ENCODE measurements at regions not wholly inside any gene's neighbourhood (a gene's known extent, or its start where the extent isn't known, plus 50 kb on each side); places are given as distances from the start of the nearest gene placed in this dataset.

DNA sequence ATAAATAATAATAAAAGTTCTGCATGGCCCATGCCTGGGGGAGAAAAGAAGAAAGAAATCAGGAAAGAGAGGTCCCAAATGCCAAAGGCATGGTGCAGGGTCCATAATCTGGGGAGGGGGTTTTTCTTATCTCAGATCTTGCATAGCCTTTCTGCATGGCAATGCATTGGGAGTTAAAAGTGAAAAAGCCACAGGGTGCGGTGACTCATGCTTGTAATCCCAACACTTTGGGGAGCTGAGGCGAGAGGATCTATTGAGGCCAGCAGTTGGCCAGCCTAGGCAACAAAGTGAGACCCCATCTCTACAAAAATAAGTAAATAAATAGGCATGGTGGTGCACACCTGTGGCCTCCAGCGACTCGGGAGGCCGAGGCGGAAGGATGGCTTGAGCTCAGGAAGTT lies 76.8 kb upstream of the GATA2 start:
- no peak for DNase-seq (ENCODE audit: low read depth)

DNA sequence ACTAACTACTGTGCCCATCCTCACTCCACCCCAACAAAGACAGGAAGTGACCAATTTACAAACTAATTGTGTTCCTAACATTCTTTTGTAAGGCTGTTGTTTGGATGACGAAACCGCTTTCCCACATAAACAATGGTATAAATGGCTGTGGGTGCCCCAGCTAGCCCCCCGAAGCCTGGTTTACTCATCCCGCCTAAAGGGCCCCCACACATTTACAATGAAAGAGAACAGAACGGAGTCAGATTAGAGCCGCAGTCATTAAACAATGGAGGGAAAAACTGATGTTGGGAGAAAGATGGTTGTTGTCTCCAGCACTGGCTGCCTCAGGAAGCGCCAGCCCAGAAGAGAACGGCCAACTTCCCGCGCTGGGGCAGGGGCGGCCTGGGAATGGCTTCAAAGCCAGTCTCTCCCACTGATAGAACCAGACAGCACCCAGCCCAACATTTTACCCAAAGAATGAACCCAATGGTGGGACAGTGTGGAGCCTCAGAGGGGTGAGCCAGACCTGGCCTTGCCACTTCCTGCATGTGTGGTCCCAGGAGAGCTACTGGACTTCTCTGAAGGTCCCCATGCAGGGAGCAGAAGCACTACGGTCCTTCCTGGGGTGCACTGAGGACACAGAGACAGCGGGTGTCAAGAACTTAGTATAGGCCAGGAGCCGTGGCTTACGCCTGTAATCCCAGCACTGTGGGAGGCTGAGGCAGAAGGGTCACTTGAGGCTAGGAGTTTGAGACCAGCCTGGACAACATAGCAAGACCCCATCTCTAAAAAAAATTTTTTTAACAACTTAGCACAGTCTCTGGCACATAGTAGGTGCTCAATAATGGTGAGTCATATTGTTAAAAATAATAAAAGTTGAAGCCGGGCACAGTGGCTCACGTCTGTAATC lies 75.8 kb upstream of the GATA2 start:
- DNase-seq (ENCODE audit: low read depth) = no peak

DNA sequence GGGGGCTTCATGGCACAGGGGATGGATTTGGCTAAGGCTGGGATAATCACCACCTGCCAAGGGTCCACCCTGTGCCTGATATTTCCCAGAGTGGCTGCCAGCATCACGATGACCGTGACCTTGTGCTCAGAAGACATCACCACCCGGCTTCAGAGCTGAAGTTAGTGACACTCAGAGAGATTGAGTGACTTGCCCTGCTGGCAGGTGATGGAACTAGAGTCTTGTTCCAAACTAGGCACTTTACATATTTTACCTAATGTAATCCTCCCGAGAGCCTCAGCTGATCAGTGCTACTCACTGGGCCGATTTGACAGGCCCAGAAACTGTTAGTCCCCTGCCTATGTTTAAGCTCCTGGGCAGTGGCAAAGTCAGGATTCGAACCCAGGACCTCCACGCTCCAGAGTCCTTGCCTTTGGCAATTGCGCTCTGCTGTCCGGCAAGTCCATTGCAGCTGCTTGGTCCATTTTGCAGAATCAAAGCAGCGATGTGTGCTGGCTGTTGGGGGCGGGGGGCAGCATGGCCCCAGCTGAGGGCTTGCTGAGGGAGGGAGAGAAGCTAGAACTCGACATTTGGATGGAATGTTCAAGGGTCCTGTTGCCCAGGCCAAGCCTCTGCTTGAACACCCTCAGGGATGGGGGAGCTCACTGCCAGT lies 74.8 kb upstream of the GATA2 start:
- DNase-seq (ENCODE audit: low read depth) = no peak

DNA sequence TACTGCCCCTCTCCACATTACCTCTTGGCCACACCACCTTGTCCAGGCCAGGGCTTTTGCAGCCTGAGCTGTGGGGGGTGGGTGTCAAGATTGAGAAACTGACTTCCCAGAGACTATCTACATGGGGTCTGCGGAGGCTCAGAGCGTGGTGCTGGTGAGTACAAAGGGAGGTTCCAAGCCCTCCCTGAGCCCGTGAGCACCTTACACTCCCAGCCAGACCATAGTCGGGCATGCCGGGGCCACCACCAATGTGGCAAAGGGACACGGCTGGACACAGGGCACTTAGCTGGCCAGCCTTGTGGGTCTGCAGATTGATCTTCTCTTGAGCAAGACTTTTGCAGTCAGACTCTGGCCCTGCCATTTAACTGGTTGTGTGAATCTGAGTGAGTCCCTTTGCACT lies 74.1 kb upstream of the GATA2 start:
- DNase-seq (ENCODE audit: low read depth) = no peak

DNA sequence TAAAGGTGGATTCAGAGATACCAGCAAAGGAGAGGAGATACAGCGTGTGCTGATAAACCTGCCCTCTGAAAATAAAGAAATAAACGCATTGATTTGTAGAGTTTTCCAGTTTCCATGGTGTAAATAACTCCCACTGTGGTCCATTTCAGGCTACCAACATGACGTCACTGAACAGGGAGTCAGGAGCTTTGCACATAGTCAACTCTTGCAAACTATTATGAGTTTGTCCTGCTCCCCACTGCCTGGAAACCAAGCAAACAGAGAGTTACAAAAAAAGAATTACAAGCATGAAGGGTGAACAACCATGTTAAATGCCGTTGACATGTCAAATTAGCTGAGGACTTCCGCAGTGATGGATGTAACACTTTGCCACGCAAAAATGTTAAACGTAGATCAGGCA lies 70.4 kb upstream of the GATA2 start:
- no peak for DNase-seq (ENCODE audit: low read depth)

DNA sequence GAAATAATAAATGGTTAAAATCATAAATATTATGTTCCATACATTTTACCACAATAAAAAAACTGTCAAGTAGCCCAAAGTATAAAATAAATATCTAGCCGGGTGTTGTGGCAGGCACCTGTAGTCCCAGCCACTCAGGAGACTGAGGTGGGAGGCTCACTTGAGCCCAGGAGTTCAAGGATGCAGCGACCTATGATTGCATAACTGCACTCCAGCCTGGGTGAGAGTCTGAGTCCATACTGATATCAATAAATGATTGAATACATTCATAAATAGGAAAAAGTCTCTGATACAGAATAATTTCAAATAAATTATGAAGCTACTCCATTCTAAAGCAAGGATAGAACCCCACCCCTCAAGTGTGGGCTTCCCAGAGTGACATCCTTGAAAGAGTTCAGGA lies 68.5 kb upstream of the GATA2 start:
- no peak for DNase-seq (ENCODE audit: low read depth)

DNA sequence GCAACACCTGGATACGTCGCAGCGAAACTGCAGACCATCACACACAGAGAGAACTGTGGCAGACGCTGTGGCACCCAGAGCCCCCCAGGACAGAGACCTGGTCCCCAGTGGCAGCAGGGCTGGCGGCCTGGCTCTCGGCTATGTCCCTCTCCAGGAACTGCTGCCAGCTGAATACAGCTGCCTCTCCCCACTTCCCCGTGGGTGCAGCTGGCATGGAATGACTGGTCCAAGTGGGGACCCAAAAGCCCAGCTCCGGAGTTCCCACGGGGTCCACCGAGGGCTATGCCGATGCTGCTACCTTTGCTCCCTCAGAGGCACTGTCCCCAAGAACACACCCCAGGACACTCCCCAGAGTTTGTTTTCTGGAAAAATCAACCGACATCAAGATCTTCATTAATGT lies 67.8 kb upstream of the GATA2 start:
- no peak for DNase-seq (ENCODE audit: low read depth)

DNA sequence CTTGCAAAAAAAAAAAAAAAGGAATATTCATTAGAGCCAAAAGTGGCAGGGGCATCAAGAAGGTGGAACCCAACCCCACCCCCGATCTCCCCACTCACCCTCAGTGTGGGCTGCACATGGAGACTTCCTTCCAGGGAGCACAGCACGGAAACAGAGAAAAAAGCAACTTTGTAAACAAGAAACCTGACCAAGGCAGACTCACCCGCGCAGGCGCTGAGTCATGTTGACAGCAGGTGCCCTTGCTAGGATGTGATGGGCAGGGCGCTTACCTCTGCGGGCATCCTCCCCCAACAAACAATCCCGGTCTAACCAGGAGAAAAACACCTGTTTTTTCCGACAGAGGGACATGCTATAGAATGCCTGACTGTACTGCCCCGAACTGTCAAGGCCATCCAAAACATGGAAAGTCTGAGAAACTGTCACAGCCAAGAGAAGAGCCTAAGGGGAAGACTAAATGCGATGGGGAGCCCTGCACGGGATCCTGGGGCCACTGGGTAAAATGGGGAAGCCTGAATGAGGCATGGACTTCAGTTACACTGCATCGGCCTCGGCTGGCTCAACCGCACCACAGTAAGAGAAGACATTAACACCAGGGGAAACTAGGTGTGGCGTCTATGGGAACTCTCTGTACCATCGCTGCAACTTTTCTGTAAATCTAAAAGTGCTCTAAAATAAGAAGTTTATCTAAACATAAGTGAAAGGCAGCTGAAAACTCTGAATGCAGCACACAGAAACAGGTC lies 66.7 kb upstream of the GATA2 start:
- no peak for DNase-seq (ENCODE audit: low read depth)

DNA sequence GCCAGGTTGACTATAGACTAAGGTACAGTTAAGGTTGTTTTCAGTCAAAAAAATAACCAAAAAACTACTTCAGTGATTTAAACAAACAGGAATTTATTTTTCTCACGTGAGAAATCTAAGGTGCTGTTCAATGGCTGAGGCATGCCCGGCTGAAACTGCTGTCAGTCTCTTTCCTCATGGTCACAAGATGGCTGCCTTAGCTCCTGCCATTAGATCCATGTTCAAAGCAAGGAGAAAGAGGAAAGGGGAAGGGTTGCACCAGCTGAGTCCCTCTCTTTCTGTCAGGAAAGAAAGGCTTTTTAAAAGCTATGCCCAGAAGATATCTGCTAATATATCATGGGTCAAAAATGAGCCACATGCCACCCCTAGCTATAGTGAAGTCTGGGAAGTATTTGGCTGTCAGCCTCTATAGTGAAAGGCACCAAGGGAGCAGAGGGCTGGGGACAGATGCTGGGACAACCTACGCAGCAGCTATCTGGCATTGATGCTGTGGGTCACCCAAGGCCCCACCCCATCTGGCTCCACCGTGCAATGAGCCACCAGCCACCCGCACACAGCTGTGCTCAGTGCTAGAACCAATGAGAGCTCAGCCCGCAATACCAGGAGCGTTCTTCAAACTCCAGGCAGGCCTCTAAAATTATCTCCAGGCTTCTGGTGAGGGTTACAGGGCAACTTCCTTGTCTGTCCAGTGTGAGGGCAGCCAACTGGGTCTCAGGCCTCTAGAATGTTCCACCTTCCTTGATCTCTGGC lies 64.7 kb upstream of the GATA2 start:
- DNase-seq (ENCODE audit: low read depth) = no peak

DNA sequence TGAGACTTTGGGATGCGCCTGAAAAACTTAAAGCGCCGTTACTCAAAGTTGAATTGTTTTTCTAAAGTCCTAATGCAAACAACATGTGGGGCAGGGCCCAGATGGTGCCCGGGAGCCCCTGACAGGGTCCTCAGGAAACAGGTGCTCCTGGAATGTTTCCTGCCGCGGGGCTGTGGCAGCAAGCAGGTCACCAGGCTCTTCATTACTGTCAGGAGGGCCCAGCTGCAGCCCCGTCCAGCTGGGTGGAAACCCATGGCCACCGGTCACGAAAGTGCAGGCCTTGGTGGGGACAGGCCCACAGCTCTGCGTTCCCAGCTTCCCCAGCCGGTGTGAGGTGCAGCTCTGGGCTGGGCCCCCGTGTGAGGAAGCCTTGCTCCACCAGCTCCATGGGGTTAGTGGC lies 63.9 kb upstream of the GATA2 start:
- DNase-seq (ENCODE audit: low read depth) = no peak

DNA sequence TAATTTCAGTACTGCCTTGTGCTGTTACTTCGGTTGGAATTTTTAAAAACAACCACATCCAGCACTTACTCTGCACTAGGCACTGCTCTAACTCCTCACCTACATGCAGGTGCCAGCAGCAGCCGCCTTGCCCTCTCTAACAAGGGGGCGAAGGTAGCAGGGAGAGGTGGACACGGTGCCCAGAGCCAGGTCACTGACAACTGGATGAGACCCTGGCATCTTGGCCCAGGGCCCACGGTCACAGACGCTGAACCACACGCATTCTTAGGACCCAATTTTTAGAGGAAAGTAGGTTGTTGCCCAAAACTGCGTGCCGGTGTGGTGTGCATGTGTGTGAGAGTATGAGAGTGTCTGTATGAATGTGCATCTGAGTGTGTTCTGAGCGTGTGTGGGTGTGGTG lies 63.4 kb upstream of the GATA2 start:
- DNase-seq (ENCODE audit: low read depth) = no peak

DNA sequence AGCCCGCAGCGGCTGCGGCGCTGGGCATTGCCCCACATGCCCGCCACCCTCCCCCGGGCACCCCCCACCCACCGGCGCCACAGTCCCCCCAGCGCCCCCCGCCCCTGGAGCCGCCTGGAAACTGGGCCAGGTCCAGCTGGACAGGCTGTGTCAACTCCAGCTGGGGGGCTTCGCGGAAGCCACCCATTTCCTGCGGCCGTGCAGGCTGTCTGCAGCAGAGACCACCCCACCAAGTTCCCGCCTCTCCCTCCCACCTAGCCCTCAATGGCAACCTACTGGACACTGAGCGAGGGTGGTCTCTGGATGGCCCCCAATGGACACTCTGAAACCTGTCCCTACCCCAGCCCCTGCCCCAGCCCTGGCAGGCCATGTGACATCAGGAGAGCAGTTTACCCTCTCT lies 62.8 kb upstream of the GATA2 start:
- no peak for DNase-seq (ENCODE audit: low read depth)

DNA sequence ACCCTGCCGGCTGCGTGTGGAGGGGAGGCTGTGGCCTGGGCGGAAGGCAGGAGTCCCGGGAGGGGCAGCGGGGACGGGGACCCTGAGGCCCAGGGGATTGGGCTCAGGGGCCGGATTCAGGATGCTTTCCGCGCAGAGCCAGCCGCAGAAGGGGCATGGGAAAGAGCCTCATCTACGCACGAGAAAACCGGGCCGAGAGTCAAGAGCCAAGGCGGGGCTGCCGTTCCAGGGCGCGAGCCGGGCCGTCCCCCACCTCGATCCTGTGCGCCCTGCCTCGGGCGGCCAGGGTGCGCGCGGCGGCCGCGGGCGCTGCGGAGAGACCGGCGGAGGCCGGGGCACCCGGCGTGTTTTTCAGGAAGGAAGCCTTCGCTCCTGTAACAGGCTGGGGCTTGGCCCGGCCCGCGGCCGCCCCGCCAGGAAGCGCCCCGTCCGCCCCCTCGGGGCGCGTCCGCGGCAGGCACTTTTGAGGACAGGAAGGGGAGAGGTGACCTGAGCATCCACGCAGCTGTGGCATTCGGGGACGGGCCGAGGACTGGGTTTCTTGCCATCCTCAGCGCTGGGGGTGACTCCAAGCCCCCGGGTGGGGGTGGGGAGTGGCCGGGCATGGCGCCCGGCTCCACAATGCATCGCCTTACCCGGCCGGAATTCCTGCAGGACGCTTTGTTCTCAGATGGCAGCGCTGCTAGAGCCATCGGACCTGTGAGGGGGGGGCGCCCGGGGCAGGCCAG lies 62.3 kb upstream of the GATA2 start:
- DNase-seq (ENCODE audit: low read depth) = no peak

DNA sequence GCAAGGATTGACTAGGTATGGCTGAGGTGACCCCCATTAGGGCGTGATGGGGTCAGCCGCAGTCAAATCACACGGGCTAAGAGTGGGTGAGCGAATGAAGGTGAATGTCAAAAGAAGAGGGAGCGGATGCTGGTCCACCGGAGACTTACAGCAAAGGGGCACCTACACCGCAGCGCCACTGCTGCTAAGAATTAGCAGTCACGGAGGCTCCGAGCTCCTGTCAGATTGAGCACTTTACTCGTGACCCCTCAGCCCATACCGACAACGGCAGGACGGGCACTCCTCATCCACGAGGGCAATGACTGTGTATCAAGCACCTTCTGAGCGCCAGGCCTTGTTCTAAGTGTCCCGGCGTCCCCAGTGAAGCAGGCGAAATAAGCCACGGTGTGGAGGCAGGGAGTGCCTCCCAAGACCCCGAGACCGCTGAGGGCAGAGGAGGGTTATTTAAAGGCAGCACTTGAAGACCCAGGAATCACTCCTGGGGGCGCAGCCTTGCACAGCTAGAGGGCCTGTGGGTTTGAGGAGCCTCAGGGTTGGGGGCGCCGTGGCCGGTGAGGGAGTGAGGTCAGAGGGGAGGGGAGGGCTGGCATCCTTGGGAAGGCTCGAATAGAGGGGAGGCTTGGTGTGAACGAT lies 61.6 kb upstream of the GATA2 start:
- DNase-seq (ENCODE audit: low read depth) = no peak

DNA sequence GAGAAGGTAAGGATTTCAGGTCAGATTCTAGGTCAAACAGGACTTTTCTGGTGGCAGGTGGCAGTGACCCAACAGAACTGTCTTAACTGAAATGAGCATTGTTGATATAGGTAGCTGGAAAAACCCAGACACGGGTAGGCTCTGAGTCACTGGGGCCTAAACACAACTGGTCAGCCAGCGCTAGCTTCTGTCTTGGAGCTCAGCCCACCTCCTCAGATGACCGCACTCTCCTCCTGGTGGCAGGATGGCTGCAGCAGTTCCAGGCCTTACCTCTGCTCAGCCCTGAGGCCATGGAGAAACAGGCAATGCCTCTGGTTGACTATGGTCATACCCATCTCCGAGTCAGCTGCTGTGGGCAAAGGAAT lies 61.1 kb upstream of the GATA2 start:
- peak; percentile 11 for DNase-seq (ENCODE audit: low read depth)

DNA sequence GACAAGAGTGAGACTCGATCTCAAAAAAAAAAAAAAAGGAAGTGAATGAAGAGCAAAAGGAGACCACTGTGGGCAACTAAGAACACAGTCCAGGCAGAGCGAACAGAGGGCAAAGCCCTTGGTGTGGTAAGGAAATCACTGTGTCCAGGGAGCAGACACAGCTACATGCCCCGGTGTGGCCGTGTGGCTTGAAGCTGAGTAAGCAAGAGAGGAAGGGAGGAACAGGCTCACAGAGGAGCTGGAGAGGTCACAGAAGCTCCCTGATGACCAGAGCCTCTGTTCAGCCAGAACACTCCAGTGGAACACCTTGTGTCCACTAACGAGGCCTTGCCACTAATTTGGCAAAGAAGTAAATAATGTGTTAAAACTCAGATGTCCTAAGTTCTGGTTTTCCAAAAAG lies 60.6 kb upstream of the GATA2 start:
- DNase-seq (ENCODE audit: low read depth) = no peak

DNA sequence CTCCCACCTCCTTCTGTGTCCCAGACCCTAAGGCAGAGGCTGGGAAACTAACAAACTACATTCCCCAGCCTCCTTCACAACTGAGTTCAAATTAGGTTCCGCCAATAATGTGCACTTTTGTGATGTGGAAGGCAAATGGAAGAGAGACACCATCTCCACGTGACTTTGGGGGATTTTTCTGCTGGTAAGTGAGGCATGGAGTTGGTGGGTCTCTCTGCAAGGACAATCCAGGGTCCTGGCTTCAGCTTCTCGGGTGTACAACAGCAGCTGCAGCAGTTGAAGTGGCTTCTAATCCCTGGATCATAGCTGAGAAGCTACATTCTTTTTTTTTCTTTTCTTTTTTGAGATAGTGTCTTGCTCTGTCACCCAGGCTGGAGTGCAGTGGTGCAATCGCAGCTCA lies 58.9 kb upstream of the GATA2 start:
- no peak for DNase-seq (ENCODE audit: low read depth)

DNA sequence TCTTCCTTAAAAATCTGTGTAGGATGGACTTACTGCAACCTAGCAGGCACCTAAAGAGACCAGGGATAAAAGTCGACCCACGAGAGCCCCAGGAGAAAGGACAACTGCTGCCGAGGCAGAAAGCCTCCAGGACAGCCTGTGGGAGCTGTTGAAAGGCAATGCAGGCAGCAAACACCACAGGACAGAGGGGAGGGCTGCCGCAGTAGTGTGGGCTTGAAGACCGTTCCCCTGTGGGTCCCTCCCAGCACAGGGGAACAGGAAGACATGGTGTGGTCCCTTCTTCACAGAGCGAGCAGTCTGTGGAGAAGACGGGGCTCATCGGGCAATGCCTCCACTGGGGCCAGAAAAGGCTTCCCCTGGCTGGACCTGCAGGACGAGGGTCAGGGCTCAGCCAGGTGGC lies 58.5 kb upstream of the GATA2 start:
- DNase-seq (ENCODE audit: low read depth) = no peak

DNA sequence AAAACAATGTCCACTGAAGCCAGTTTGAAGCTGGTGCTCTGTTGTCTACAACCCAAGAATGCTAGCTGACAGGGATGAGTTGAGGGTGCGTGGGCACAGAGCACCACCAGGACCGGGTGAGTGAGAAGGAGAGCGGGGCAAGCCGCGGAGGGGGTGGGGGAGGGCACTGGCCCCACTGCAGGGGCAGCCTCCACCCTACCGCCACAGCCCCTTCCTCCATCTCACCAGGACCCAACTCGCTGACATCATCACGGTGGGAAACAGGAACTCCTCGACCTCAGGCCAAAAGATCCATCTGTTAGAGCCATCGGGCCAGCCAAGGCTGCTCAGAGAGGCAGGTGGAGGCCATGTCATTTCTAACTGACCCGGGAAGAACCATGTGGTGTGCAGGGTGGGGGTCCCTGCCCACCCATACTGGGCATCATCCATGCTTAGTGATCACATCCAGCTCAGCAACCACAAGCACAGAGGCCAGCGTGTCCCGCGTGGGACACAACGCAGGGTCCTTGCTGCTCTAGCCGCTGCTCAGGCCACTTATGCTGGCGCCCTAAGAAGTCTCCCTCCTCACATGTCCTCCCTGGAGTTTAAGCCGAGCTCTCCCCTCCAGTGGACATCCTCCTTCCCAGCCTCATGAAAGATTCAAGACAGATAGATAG lies 57.6 kb upstream of the GATA2 start:
- DNase-seq (ENCODE audit: low read depth) = no peak

DNA sequence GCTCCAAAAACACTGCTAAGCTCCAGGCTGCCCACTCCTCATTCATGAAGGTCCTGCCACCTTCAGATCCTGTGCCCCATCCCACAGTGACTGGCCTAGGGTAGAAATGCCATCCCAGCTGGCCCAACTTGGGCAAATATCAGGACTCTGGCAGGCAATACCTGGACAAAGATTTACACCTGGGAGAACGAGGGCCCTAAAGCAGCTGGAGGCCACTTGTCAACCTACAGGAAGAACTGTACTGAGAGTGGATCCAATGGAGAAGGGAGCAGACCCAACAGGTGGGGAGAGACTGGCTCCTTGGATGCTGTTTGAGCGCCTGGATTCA lies 57.1 kb upstream of the GATA2 start:
- DNase-seq (ENCODE audit: low read depth) = no peak

Measured in non-pigmented ciliary epithelial cell (primary cell).